SIG-M5 (cell line): ENCODE measurements at regions not wholly inside any gene's neighbourhood (a gene's known extent, or its start where the extent isn't known, plus 50 kb on each side); places are given as distances from the start of the nearest gene placed in this dataset.

Source experiments
- DNase-seq: peaks from one replicate; lab custom pipeline; 2025; lab: John Stamatoyannopoulos, UW

DNA sequence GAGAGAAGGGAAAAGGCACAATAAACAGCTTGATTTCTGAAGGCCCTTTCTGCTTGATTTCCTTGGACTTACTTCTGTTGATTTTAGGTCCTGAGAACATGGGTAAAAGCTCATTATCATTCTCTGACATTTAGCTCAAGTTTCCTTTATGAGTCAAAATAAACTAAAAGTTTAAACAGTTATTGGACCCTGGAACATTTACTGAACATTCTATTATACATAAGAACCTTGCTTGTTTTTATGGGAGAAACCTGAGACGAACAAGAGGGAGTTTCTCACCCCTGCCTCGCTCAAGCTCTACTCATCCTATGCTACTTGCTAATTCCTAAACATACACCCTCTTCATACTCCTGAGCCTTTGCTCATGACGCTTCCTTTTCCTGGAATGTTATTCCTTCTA is 538.3 kb upstream of the PKN2 start:
- DNase-seq: no peak

DNA sequence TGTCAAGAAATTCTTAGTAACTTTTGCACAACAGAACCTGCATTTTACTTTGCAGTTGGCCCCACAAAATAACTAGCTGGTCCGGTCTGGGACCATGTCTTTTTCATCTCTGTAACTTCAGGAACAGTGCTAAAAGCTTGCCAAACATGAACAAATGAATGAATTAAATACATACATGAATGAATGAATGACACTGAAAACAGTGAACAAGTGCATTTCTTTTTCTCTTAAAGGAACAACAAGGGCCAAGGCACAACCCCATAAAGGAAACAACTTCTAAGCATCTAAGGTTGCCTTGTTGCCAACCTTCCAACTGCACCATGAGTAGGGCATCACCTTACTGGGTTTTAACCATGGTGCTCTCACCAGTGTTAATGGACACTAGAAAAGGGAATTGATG is 534.4 kb upstream of the PKN2 start:
- DNase-seq: no peak

DNA sequence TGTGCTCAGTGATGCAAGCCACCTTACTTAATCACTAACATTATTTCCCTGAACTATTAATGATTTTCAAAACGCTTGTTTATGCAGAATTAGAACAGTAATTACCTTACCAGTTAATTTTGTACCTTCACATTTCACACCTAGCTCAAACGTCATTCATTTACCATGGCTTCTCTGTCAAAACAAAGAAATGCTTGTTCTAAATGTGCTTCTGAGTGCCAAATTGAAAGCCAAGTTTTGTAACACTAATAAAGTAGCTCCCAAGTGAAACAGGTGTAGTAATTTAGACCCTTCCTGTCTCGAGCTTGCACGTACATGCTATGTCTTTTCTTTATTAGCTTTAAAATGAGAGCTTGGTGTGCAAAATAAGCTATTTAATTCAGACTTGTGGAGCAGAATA is 533.7 kb upstream of the PKN2 start:
- DNase-seq: no peak

DNA sequence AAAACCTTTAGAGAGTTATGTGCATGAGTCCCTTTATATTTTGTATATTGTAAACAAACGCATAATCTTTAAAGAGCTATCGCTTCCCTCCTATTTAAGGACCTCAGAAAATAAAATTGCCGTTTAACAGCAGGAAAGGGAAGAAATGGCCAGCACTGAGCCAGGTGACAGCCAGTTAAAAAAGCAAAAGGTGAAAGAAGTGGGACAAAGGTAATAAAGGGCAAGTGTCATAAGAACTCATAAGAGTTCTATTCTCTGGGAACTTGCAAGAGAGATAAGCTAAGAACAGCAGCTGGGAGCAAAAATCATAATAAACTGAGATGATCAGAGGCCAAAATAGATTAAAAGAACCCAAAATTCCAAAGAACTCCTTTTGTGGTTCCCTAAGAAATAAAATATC is 520.9 kb upstream of the PKN2 start:
- DNase-seq: no peak

DNA sequence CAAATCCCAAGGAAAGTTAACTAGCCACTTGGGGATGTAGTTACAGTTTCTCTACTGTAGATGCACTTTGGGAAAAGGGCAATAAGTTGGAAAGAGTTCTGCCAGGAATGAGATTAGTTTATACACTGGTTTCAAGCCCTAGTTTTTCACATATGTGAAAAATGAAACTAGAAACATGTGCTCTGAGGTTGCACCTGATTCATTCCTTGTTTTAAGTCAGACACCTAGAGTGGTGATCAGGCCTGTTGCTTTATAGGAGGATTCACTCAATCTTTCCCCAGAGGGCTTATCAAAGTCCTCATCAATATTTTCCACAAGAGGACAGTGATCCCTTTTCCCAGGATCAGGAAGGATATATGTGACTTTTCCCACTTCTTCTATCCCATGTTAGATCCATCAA is 515.9 kb upstream of the PKN2 start:
- DNase-seq: no peak

DNA sequence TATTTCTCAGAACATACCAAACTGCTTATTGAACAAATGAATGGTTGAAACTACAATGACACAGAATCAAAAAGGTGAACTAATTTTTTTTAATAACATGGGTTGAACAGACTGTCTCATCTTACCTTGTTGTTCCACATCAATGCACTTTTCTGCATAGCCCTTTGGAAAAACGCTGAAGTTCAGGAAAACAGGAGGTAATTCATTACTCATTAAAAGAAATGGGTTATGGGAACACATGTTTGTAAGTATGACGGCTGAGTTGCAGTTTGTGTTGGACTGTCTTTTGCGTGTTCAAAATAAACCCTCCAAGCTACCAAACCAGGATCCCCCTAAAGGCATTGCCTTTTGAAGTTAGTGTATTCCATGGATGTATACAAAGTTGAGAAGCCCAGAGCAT is 514.9 kb upstream of the PKN2 start:
- no peak for DNase-seq

DNA sequence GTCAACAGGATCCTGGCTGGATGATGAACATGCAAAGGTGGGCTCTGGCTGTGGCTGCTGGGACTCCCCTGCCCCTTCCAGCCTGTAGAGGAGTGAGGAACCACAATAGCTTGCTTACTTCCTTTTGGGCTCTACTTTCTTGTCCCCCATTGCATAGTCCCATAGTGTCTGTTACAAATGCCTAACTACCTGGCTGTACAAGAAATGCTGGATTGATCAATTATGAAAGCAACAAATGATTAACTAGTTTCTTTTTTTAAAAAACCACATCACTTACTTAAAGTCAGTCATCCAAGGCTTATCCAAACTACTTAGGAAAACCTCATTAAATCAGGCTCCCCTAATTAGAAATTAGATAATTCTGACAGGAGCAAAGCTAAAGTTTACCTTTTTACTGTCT is 514.1 kb upstream of the PKN2 start:
- DNase-seq: no peak

DNA sequence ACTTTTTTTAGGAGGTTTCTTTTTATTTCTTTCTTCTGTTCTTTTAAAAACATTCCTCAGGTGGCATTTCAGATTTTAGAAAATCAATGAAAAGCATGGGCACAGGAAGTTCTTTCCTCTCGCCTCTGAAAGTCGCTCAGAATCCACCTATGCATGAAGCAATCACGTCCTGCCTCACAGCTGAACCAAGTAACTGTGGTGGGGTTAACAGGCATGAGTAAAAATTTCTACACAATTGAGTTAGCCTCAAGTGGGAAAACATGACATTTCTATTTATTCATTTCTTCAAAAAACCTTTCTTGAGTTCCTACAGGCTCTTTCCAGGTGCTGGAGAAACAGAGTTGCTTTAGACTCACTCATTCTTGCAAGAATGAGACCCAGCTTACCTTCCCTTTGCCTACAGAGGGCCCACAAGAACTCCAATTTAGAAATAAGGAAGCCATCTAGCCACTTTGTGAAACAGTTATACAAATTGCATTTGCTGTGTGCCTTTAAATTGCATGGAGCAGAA is 508.9 kb upstream of the PKN2 start:
- DNase-seq: no peak

DNA sequence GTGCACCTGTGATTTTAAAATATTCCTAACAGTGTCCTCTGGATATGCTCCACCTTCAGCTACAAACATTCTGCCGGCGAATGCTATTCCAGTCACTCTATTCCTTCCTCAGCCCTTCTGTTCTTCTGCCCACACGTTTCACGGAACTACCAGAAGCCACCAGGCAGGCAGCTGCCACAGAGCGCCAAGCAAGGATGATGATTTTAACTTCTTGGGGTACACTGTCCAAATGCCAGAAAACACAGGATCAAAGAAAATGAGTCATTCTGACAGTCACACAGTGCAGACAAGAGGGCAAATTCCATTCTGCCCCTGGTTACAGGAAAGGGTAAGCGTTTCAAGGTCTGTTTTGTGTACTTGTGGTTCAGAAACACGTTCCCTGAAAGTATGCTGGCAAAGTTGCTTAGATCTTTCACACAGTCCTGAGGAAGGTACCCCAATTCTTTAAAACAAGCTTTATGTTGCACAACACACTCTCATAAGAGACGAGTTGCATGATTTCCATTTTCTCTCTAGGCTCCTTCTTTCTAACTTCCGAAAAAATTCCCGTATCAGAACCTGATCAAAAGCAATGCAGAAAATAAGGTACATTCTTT is 508.3 kb upstream of the PKN2 start:
- DNase-seq: no peak

DNA sequence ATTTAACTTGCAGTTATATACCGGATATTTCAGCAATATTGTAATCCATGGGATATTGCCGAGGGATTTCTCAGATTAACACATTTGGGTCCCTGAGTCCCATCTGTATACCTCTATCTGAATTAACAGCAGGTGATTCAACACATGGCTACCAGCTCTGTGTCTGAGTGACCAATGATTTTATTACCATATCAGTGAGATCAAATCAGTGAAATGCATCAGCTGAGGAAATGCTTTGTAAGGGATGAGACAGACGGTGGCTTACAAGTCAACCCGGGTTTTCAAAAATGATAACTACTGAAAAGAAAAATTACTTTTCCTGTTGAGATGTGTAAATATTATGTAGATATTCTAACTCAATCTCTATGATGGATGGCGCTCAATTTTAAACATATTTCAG is 504.1 kb upstream of the PKN2 start:
- DNase-seq: no peak

DNA sequence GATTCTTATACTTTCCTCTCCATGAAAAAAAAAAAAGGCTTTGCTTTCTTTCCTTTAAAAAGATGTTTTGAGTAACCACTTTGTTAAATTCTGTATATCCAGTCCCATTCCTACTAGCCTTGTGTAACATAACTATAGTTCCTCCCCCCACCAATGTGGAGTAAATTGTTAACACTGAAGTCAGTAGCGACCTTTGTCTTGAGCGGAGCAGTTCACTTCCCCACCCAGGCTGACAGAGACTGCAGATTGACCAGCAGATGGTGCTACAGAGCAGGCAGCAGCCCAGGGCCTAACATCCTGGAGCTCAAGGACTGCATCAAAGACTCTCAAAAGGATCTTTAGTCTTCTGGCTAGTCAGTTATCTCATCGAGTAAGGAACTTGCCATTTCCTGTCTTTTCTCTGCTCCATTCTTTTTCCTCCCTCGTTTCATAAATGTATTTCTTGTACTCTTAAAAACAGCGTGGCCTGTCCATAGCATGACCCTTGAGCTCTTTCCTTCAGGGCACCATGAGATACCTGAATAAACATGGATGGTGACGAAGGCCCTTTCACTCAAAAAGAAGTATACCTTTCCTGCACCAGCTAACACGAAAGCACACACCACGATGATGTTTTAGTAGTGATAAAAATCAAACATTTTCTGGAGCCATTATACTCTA is 503.5 kb upstream of the PKN2 start:
- no peak for DNase-seq

DNA sequence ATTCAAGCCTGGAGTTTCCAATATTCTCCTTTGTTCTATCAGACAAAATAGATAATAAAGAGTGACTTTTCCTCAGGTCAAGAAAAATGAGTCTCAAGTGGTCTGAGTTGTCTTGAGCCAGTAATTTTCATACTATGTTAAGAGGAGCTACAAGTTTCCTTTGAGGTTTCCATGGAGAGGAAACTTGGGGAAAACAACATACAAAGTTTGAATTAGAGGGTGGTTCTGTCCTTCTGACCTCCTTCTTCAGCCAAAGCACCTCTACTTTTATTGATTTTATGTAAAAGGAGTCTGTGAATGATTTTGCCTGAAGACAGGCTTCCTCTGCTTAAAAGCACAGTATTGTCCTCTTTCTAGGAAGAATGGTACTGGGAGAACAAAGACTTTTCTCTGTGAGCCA is 497.2 kb upstream of the PKN2 start:
- DNase-seq: no peak

DNA sequence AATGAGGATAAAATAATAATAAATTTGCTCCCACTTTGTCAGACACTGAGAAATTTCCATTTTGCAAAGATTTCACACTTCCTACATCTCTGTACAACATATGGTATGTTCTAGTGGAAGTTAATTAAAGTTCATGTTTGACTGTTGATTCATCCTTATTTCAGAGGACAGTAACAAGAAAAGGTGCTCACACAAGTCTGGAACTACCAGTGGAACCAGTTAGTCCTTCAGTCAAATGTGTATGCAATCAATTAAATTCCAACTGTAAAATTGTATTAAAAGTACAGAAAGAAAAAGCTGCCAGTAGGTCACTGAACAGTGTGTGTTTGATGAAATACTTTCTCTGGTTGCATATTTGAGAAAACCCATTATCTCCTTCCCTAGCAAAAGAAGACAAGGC is 496.0 kb upstream of the PKN2 start:
- no peak for DNase-seq

DNA sequence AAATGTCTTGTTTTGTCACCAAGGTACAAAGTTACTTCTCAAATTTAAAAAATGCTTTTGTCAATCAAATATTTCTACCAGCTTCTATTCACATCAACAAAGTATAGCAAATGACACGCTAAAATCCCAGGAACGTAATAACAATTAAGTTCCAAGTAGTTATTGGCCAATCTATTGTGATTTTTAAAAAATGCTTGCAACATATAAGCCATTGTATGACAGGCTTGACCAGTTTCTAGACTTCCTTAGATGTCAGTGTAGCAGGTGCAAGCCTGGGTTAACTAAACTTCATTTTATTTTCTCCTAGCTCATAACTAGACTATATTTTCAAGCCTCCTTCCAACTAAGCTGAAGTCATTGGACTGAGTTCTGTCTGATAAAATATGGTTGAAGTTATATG is 494.5 kb upstream of the PKN2 start:
- no peak for DNase-seq

DNA sequence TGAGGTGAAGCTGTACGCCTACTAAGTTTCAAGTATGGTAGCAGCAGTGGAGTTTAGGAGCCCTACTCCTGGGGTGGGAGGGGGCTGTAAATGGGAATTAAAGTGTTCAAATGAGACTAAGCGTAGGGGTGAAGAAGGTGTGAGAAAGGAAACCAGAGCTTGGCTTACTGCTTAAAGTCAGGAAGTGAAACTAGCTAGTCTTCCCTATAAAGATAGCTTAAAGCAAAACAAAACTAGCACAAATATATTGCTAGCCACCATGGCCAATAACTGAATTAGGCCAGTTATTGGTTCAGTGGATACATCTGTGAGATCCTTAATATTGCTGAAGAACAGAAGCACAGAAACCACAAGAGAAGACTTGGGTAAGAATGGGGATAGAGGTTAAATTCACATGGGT is 492.2 kb upstream of the PKN2 start:
- DNase-seq: no peak

DNA sequence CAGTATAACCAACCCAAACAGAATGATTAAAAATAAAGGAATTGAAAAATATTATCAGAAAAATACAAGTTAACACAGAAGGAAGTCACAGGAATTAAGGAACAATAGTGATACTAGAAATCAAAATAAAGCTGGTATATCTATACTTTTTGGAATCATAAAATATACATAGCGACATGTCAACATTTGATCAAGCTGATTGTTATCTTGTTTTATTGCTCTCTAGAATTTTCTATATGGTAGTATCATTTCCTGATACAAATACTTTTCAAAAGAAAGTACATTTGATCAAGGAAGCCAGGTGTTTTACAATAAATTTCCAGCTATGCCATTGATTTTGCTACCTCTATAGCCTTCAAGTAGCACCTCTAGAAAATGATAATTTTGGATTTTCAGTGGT is 489.5 kb upstream of the PKN2 start:
- no peak for DNase-seq

DNA sequence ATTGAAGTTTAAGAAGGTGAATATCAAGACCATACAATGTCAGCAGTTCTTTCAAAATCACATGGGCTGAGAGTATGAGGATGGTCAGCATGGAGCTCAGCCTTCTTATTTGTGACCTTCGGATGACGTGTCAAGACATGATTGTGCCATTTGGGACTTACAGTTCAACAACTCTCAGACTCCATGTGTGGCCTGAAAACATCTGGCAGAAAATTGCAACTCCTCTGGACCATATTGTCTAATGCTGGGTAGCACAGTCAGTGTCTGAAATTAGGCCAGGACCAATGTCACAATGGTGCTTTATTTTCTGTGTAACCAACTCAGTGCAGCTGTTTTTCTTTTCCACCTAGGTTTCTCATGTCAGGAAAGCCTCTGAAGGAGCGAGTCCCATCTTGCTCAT is 483.5 kb upstream of the PKN2 start:
- no peak for DNase-seq

DNA sequence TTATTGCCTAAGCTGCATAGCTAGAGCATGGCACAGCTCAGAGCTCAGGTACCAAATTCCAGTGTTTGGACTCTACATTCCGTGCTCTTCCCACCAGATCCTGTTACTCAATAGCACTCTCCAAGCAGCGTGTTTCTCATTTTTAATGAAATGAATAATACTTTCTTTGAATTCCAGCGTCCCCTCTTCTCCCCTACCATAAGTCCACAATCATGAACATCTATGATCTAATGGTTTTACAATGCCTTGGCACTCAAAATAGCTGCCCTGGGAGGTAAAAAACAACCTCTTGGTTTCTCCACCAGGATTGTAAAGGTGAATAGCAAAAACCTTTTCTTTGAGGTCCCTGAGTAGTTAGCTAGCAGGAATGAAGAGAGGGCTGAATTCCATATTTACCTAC is 480.0 kb upstream of the PKN2 start:
- no peak for DNase-seq

DNA sequence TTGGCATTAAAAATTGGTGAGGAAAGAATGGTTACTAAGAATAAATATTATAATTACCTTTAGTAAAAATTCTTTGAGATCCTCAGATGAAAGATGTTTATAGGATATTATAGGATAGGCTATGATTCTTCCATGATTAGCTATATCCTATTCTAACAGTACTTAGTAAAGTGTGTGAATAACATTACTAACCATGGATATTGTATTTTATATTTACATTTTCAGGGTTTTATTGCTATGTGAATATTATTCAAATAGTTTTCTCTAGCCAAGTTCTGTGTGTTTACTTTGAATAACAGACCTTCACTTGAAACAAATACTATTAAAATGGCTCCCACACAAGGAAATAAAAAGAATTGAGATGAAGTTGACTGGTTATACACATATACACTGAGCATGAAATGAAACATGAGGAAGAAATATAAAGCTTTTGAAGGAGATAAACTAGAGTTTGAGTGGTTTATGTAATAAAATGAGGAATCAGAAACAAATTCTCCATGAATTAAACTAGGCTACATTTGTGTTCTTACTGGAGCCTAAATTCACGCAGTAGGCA is 479.4 kb upstream of the PKN2 start:
- DNase-seq: no peak

DNA sequence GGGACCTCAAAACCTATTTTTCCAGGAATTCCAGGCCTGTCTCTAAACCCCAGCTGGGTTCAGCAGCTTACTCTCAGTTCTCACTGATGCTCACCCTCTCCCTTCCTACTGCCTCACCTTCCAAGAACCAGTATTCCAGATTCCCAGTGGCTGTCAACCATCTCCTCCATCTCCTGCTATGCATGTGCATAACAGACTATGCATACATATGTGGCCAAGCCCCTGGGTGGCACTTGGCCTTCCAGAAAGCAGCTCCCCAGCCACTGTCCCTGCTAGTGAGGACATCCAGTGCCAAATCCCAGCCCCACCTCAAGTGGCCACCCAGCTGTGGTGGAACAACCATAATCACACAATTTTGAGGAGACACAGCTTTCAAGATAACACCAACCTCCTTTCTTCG is 475.7 kb upstream of the PKN2 start:
- DNase-seq: no peak

DNA sequence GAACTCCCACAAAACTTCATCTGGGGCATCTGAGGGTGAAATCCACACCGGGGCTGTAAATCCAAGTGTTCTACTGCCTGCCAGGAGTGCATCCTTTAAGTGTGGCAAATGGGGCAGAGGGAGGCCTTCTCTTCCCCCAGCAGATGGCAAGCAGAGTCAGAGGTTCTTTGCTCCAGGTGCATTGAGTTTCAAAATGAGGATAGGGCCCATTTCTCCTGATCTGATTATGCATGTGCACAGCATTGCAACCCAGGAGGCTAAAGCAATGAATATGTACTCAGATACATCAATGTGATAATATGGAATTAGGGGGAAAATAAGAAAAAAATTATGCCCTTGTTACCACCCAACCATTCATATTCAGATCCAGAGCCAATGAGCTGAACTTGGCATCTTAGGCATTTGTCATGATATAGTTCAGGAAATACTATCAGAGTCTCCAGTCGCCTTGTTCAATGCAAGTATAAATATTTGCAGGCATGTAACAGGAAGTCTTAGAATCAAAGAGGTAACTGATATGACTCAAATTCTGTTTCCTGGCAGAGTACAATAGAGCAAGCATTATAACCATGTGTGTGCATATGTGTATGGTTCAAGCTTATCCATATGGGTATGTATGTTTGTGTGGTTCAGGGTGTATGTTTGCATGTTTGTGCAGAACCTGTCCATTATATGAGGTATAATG is 473.8 kb upstream of the PKN2 start:
- no peak for DNase-seq

DNA sequence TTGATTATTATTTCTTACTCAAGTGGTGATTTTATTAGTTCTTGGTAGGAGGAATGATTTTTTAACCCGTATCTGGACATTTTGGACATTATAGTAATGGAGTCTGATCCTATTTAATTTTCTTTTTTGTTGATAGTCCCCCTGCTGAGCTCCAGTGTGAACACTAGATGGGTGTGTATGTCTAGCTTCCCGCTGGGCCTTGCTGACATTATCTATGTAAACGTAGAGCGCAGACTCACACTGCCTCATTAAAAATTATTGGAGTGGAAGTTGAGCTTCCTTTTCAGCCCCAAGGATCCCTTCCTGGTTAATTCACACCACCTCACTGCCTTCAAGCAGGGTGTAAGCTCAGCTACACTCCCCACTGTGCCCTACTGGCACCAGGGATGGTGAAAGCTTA is 467.6 kb upstream of the PKN2 start:
- DNase-seq: no peak

DNA sequence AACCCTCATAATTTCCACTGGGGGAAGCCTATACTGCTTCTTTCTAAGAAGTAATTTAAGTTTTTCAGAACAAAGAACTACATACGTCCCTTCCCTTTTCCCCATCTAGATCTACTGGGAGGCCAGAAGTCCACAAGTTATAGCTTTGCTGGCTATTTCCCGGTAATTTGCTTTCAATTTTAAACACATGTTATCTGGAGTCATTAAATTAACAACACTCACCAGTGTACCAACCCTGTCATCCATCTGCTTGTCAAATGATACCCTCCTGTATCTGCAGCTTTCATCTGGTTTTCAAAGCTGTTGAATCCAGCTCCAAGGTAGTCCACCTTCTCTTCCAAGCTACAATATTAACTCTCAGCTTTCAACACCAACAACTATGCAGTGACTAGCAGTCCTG is 466.7 kb upstream of the PKN2 start:
- no peak for DNase-seq
